Lower leg skin (tissue), 3 donors: ENCODE measurements at regions not wholly inside any gene's neighbourhood (a gene's known extent, or its start where the extent isn't known, plus 50 kb on each side); places are given as distances from the start of the nearest gene placed in this dataset.

Experiments
- POLR2A ChIP-seq, 2 donors: fragments of 450-650 bp; IDR thresholded peaks; one replicate each; pipeline ENCODE4 v1.6.1; 2016 to 2017; ENCODE audit warnings: antibody characterized with exemption in 2 of 2, mild to moderate bottlenecking in 1 of 2, moderate library complexity in 1 of 2
- TF ChIP-seq, protein P1 (sequence below), 3 donors: fragments of 450-650 bp; IDR thresholded peaks; one replicate each; pipeline ENCODE4 v1.5.1; 2016; ENCODE audit warnings: antibody characterized with exemption in 3 of 3, mild to moderate bottlenecking in 3 of 3, moderate library complexity in 2 of 3

DNA sequence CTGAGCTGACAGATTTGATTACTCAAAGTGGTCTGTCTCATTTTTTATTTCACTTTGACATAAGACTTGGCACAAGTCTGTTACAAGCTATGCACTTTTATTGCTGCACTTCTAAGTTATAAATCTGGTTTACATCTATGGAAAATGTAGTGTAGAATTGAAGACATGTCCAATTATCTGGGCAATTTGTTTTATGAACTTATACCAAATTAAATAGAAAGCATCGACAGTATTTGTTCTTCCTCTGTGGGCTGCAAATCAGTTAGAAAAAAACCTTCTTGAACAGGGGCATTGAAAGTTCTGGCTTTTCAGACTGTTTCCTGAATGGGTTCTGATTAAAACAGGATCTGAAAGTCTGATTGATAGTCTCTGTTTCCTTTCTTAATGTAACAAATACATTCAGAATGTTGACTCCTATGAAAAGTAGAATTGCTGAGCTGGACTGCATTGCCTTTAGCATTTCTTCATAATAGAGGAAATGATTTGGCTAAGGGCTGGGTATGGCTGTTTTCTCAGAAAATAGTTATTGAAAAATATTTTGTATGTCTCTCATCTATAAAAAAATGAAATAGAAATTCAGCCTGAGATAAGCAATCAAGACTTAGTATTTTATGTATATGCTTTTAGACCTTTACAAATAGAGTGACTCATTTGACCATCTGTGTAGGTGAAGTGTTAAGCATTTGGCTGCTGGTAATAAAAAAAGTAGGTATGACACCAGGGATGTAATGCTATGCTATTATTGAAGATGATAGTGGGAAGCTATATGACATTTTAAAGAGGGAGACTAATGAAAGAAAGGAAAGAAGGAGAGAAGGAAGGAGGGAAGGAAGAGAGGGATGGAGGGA, 210.9 kb upstream of the SPRY2 start:
- TF ChIP-seq, protein P1, sequence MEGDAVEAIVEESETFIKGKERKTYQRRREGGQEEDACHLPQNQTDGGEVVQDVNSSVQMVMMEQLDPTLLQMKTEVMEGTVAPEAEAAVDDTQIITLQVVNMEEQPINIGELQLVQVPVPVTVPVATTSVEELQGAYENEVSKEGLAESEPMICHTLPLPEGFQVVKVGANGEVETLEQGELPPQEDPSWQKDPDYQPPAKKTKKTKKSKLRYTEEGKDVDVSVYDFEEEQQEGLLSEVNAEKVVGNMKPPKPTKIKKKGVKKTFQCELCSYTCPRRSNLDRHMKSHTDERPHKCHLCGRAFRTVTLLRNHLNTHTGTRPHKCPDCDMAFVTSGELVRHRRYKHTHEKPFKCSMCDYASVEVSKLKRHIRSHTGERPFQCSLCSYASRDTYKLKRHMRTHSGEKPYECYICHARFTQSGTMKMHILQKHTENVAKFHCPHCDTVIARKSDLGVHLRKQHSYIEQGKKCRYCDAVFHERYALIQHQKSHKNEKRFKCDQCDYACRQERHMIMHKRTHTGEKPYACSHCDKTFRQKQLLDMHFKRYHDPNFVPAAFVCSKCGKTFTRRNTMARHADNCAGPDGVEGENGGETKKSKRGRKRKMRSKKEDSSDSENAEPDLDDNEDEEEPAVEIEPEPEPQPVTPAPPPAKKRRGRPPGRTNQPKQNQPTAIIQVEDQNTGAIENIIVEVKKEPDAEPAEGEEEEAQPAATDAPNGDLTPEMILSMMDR (IDR thresholded peaks at IDR 0.05) = no peak
- TF ChIP-seq POLR2A (IDR thresholded peaks at IDR 0.05) = no peak
